C4-2B (cell line): ENCODE measurements at regions not wholly inside any gene's neighbourhood (a gene's known extent, or its start where the extent isn't known, plus 50 kb on each side); places are given as distances from the start of the nearest gene placed in this dataset.

Experiments
- ZFX ChIP-seq: fragments of 450-650 bp; IDR thresholded peaks from 2 replicates; pipeline ENCODE4 v1.6.1; 2017
- TF ChIP-seq, protein P1 (sequence below): fragments of 450-650 bp; conservative IDR thresholded peaks from 2 replicates; pipeline ENCODE4 v1.5.1; 2017; ENCODE audit warnings: mild to moderate bottlenecking

DNA sequence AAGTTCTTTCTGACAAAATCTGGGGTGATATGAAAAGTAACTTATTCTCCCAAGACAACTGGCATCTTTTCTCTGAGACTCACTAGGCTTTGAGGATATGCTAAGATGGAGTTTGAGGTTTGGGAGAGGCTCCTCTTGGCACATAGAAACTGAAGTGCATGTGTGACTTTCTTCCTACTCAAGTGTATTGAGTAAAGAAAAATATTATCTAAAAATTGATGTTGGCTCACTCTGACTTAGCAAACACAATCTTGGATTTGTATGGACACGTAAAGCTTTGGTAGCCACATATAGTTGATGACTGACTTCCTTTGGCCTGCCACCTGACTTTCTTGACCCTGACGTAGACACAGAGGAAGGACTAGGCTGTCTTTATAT, 71.1 kb upstream of the KLF12 start:
- TF ChIP-seq, protein P1, sequence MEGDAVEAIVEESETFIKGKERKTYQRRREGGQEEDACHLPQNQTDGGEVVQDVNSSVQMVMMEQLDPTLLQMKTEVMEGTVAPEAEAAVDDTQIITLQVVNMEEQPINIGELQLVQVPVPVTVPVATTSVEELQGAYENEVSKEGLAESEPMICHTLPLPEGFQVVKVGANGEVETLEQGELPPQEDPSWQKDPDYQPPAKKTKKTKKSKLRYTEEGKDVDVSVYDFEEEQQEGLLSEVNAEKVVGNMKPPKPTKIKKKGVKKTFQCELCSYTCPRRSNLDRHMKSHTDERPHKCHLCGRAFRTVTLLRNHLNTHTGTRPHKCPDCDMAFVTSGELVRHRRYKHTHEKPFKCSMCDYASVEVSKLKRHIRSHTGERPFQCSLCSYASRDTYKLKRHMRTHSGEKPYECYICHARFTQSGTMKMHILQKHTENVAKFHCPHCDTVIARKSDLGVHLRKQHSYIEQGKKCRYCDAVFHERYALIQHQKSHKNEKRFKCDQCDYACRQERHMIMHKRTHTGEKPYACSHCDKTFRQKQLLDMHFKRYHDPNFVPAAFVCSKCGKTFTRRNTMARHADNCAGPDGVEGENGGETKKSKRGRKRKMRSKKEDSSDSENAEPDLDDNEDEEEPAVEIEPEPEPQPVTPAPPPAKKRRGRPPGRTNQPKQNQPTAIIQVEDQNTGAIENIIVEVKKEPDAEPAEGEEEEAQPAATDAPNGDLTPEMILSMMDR = no peak
- TF ChIP-seq ZFX = no peak
